CD14-positive monocyte (primary cell): ENCODE measurements at regions not wholly inside any gene's neighbourhood (a gene's known extent, or its start where the extent isn't known, plus 50 kb on each side); places are given as distances from the start of the nearest gene placed in this dataset.
"Not testable (repeated sequence)": the region's sequence is repeated elsewhere in the genome, so short reads cannot be mapped to it uniquely, and the experiment has no call there.

Experiments used
- DNase-seq, 3 donors: peaks; one replicate each; pipeline ENCODE4 v3.0.0-alpha.2; 2011 to 2022
- H2AFZ ChIP-seq: 2 replicates; pipeline ENCODE4 v1.6.0; 2012; ENCODE audit warnings: mild to moderate bottlenecking, low read depth, low read length, inconsistent platforms; ENCODE audit not compliant: insufficient read depth, poor library complexity, severe bottlenecking
- H3K27ac ChIP-seq, 2 donors: 1 replicate in 1 of 2; 2 replicates in 1 of 2; pipeline ENCODE4 v1.5.1; 2012 to 2013; ENCODE audit warnings: low read length in 2 of 2, control low read depth in 1 of 2, inconsistent platforms in 1 of 2, low read depth in 1 of 2, mild to moderate bottlenecking in 1 of 2
- H3K27me3 ChIP-seq, 2 donors: one replicate each; pipeline versions ENCODE4 v1.6.0 to v1.6.1; 2011 to 2013; ENCODE audit warnings: low read length in 2 of 2; ENCODE audit not compliant: control insufficient read depth in 2 of 2, insufficient read depth in 2 of 2
- H3K36me3 ChIP-seq, 2 donors: replicated peaks in 1 of 2; 1 replicate in 1 of 2; 2 replicates in 1 of 2; pipeline versions ENCODE4 v1.5.1 to v1.6.1; 2012 to 2013; ENCODE audit warnings: low read length in 2 of 2, control low read depth in 1 of 2, inconsistent platforms in 1 of 2, mild to moderate bottlenecking in 1 of 2; ENCODE audit not compliant: insufficient read depth in 2 of 2, control insufficient read depth in 1 of 2
- H3K4me1 ChIP-seq, 2 donors: 1 replicate in 1 of 2; 2 replicates in 1 of 2; pipeline versions ENCODE4 v1.5.1 to v1.6.1; 2012 to 2013; ENCODE audit warnings: low read length in 2 of 2, control low read depth in 1 of 2, inconsistent platforms in 1 of 2, mild to moderate bottlenecking in 1 of 2, moderate library complexity in 1 of 2; ENCODE audit not compliant: insufficient read depth in 2 of 2, control insufficient read depth in 1 of 2
- H3K4me2 ChIP-seq: replicated peaks from 2 replicates; pipeline ENCODE3; 2012; ENCODE audit warnings: low read length, moderate library complexity, mild to moderate bottlenecking; ENCODE audit not compliant: poor library complexity, severe bottlenecking; ENCODE audit errors: extremely low read depth
- H3K4me3 ChIP-seq, 3 experiments: fragments of 200-600 bp in 1 of 3; sonication (generic) in 1 of 3; replicated peaks in 1 of 3; 1 replicate in 2 of 3; 2 replicates in 1 of 3; pipeline ENCODE4 v1.5.1; 2011 to 2013; ENCODE audit warnings: low read length in 3 of 3, mild to moderate bottlenecking in 3 of 3, control low read depth in 2 of 3, low read depth in 2 of 3, inconsistent platforms in 1 of 3, moderate library complexity in 1 of 3
- H3K79me2 ChIP-seq: 2 replicates; pipeline ENCODE4 v1.6.0; 2012; ENCODE audit warnings: mild to moderate bottlenecking, control low read depth, inconsistent platforms, low read length, moderate library complexity; ENCODE audit not compliant: insufficient read depth
- H3K9ac ChIP-seq: 2 replicates; pipeline ENCODE4 v1.6.0; 2017; ENCODE audit warnings: low read length, mild to moderate bottlenecking; ENCODE audit not compliant: insufficient read depth, poor library complexity, severe bottlenecking
- H3K9me3 ChIP-seq, 2 donors: replicated peaks in 1 of 2; 1 replicate in 1 of 2; 2 replicates in 1 of 2; pipeline versions ENCODE4 v1.5.1 to v1.6.1; 2012 to 2013; ENCODE audit warnings: low read length in 2 of 2, control low read depth in 1 of 2; ENCODE audit not compliant: control insufficient read depth in 1 of 2, insufficient read depth in 1 of 2
- H4K20me1 ChIP-seq: 2 replicates; pipeline ENCODE4 v1.6.0; 2012; ENCODE audit warnings: mild to moderate bottlenecking, low read length, control low read depth, moderate library complexity; ENCODE audit not compliant: insufficient read depth
- H3K27ac Mint-ChIP-seq, 7 donors: one replicate each; pipeline ENCODE4 v1.8.0; 2020; ENCODE audit warnings: mild to moderate bottlenecking in 7 of 7, mixed read lengths in 7 of 7, moderate library complexity in 6 of 7, inconsistent platforms in 2 of 7
- H3K27me3 Mint-ChIP-seq, 3 donors: one replicate each; pipeline ENCODE4 v1.8.0; 2021 to 2022; ENCODE audit warnings: low read depth in 3 of 3, mild to moderate bottlenecking in 3 of 3, mixed read lengths in 3 of 3, moderate library complexity in 3 of 3, inconsistent platforms in 1 of 3
- H3K36me3 Mint-ChIP-seq, 2 donors: one replicate each; pipeline ENCODE4 v1.8.0; 2020; ENCODE audit warnings: mixed read lengths in 2 of 2, inconsistent platforms in 1 of 2, mild to moderate bottlenecking in 1 of 2
- H3K4me1 Mint-ChIP-seq: one replicate; pipeline ENCODE4 v1.8.0; 2020; ENCODE audit warnings: mild to moderate bottlenecking, mixed read lengths
- H3K4me3 Mint-ChIP-seq, 2 donors: one replicate each; pipeline ENCODE4 v1.8.0; 2020; ENCODE audit warnings: mild to moderate bottlenecking in 2 of 2, mixed read lengths in 2 of 2, moderate library complexity in 1 of 2
- H3K9me3 Mint-ChIP-seq, 7 donors: one replicate each; pipeline ENCODE4 v1.8.0; 2020 to 2022; ENCODE audit warnings: mixed read lengths in 7 of 7, mild to moderate bottlenecking in 6 of 7, moderate library complexity in 6 of 7, inconsistent platforms in 2 of 7
- CTCF ChIP-seq: fragments of 200-600 bp; IDR thresholded peaks from one replicate; pipeline ENCODE4 v1.8.0; 2022; ENCODE audit warnings: antibody characterized with exemption, mild to moderate bottlenecking
- WGBS: methylation state at CpG from one replicate; pipeline ENCODE4 v1.1.5; 2013; ENCODE audit warnings: missing lambda C conversion rate; ENCODE audit not compliant: insufficient coverage; 5-methylcytosine and 5-hydroxymethylcytosine counted together
- intact Hi-C, 2 donors: fragments of 100-400 bp; cut with micrococcal nuclease; formaldehyde crosslinking; loops; one replicate each; pipeline versions ENCODE4 v1.15.0 to v1.15.1; 2023

GRCh38 chr5:154652746-154653417, 102.3 kb upstream of the LARP1 start:
- Mint-ChIP-seq H3K4me1 (peaks cover 24% of the 10 kb centered on the region), H3K9me3 (no peaks in the 10 kb centered on the region), H3K27ac (no peak overlapping the region), H3K27me3 (peaks cover 1 to 12% (median 1%) of the 10 kb centered on the region in 3 donors), H3K4me3 (no peak overlapping the region), H3K36me3 (no peaks in the 10 kb centered on the region)
- Histone ChIP-seq H2AFZ (no peak overlapping the region), H3K36me3 (no peaks in the 10 kb centered on the region), H3K4me3 (no peak overlapping the region), H3K27me3 (peaks cover 0 to under 1% of the 10 kb centered on the region in 2 donors), H3K79me2 (no peaks in the 10 kb centered on the region), H3K4me2 (no peak overlapping the region), H4K20me1 (no peaks in the 10 kb centered on the region), H3K9ac (no peak overlapping the region), H3K9me3 (no peaks in the 10 kb centered on the region), H3K27ac (no peak overlapping the region), H3K4me1 (peaks cover 22 to 24% of the 10 kb centered on the region in 2 donors)
- intact Hi-C loops: loop anchor here (5.0 to 10.0 kb wide), 3 partner anchors 159 to 282 kb away; partner anchors contain the start of gene GEMIN5 (in 1 of the 2)
- no CpG with 5 or more reads among the region's 5 CpGs for WGBS
- no peak for DNase-seq
- no peak for TF ChIP-seq CTCF

DNA sequence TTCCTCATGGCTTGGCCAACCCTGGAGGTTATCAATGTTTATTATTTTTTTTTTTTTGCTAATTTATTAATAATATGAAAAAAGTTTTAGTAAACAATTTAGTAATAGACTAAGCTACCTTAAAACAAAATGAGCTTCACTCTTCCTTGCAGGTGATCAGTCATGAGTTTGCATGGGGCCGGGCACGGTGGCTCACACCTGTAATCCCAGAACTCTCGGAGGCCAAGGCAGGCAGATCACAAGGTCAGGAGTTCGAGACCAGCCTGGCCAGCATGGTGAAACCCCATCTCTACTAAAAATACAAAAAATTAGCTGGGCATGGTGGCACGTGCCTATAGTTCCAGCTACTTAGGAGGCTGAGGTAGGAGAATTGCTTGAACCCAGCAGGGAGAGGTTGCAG, 103.4 kb upstream of the LARP1 start:
- Histone ChIP-seq H3K4me1 (peaks cover 32 to 35% of the 10 kb centered on the region in 2 donors), H3K27me3 (peaks cover 0 to 11% of the 10 kb centered on the region in 2 donors)
- H3K27me3 Mint-ChIP-seq: peaks cover 12 to 22% (median 12%) of the 10 kb centered on the region in 3 donors
- H4K20me1 ChIP-seq, H2AFZ ChIP-seq, H3K27ac ChIP-seq, DNase-seq, H3K4me3 ChIP-seq, H3K9me3 ChIP-seq, H3K9me3 Mint-ChIP-seq, H3K36me3 ChIP-seq, H3K4me2 ChIP-seq, H3K27ac Mint-ChIP-seq, H3K4me3 Mint-ChIP-seq, H3K9ac ChIP-seq, H3K36me3 Mint-ChIP-seq, H3K79me2 ChIP-seq: not testable (repeated sequence)
- intact Hi-C loops: loop anchor here (5.0 to 10.0 kb wide), 3 partner anchors 161 to 283 kb away; partner anchors contain the start of gene GEMIN5 (in 1 of the 2)
- peaks cover 34% of the 10 kb centered on the region for H3K4me1 Mint-ChIP-seq
- 80% methylated on average over 1 of the region's 5 CpGs for WGBS
